ENCODE measurements at regions not wholly inside any gene's neighbourhood (a gene's known extent, or its start where the extent isn't known, plus 50 kb on each side); places are given as distances from the start of the nearest gene placed in this dataset.
"Not testable (repeated sequence)": the region's sequence is repeated elsewhere in the genome, so short reads cannot be mapped to it uniquely, and the experiment has no call there.

DNA sequence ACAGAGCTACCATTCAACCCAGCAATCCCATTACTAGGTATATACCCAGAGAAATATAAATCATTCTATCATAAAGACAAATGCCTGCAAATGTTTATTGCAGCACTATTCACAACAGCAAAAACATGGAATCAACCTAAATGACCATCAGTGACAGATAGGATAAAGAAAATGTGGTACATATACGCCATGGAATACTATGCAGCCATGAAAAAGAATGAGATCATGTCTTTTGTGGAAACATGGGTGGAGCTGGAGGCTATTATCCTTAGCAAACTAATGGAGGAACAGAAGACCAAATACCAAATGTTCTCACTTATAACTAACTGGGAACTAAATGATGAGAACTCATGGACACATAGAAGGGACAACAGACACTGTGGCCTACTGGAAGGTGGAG lies 318.9 kb downstream of the ZIC3 start:
- not testable (repeated sequence) for DNase-seq

DNA sequence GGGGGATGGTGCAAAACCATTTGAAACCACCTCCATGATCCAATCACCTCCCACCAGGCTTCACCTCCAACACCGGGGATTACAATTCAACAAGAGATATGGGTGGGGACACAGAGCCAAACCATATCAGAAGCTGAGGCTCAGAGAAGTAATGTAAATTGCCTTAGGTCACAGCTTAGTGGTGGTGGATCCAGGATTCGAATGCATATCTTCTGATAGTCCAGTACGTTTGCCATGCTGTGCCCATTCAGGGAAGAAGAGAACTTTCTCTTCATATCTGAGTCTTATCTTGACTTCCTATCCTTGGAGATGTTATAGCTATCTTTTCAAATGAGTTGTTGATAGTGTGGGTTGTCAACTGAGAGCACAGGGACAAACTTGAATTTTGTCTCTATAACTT lies 325.5 kb downstream of the ZIC3 start:
- no peak for DNase-seq

DNA sequence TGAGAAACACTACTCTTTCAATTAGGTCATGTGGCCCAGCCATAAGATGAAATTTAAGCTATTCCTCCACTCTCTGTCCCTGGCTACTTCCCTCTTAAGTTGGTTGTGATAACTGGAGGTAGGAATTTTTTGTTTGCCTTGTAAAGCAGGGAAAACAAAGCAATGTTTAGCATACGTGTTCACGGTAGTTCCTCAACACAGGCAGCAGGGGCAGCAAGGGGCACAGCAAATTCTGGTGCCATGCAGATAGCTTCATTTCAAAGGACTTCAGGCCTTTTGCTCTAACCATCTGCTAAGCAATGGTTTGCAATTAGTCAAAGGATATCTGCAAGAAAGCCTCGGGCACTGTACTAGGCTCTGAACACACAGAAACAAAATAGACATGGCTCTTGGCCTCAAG lies 330.2 kb downstream of the ZIC3 start:
- DNase-seq = no peak

DNA sequence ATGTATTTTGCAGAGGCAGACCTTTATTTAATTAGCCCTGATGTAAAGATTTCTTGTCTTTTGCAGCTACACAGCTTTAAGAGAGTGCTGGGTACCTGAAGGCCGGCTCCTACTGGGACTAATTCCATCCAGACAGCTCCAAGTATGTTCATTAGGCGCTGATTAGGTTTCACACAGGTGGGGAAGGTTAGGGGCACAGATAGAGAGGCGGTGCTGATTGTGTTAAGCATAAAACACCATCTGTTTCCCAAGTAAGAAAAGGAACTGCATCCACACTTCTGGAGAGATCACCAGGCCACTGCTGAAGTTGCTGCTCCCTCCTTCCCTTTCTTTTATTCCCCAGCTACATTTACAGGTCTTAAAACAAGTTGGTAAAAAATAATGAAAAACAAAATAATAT lies 349.5 kb downstream of the ZIC3 start:
- DNase-seq = no peak

DNA sequence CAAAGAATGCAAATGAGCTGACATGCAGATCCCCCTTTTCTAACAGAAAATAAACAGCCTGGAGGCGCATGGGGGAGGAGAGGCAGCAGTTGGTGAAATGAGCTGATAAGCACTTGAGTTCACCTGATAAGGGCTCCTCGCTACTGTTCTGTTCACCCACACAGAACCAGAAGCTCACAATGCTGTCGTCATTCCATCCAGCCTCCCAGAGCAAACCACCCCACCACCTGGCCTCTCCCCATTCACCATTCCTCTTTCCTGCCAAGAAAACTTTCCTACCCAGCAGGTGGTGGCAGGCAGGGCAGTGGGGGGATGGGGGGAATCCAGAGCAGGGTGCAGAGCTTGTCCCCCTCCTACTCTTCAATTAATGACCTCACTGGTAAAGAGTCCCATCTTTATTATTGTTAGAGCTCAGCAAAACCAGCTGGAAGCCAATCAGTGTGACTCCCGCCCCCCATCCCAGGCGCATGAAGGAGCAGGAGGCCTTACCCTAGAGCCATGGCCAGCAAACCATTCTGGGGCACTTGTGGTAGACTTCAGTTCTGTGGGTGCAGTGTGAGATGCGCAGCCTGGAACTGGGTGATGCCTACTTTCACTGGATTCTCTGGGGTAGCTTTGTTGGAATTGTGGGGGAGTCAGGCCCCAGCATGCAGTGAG lies 350.3 kb downstream of the ZIC3 start:
- DNase-seq = no peak

DNA sequence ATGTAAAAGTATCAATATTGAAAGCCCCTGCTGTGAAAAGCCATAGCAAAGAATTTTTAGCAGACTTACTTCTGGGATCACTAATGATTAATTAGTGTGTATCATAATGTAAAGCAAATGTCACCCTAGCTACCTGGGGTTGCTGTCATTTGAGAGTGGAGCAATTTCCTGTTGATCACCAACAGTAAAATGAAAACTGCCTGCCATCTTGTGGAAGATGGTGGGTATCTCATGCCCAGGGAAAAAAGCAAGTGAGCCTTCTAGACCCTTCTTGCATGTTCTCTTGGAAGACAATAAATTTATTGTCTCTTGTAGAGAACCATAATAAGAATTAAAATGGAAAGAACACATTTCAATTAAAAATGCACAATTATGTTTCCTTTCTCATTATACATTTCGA lies 360.2 kb downstream of the ZIC3 start:
- no peak for DNase-seq

DNA sequence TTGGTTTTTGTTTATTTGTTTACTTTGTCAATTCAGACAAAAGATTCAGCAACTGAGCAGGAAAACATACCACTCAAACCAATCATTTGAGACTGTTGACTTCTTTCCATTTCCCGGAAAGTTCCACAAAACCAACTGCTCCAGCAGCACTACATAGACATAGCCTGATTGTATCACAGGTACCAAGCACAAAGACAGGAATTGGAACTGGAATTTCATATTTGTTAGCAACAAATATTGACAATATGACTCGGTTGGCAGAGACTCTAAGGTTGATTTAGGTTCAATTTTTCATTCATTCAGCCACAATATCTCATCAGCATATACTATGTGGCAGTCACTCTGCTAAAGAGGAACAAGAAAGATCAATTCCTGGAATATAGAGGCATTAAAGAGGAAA lies 364.0 kb downstream of the ZIC3 start:
- DNase-seq = no peak

DNA sequence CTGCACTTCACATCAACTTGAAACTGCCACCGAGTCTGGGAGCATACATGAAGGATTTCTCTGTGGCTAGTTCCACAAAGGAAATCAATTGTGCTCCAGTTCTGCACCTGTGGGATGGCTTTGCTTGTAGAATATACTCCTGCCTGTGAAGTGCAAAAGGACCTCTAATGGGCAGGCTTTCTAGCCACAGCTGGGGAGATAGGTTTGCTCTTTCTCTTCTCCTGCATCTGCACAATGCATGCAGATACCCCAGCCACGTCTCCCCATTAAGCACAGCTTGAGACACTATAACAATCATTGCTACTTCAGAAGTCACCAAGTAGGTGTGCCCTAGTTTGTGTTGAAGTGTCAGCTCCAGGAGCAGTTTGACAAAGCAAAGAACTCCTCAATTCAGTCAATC lies 364.6 kb downstream of the ZIC3 start:
- no peak for DNase-seq

DNA sequence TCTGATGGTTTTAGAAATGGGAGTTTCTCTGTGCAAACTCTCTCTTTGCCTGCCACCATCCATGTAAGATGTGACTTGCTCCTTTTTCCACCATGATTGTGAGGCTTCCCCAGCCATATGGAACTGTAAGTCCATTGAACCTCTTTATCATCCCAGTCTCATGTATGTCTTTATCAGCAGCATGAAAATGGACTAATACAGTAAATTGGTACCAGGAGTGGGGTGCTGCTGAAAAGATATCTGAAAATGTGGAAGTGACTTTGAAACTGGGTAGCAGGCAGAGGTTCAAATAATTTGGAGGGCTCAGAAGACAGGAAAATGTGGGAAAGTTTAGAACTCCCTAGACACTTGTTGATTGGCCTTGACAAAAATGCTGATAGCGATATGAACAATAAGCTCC lies 368.3 kb downstream of the ZIC3 start:
- DNase-seq = not testable (repeated sequence)

DNA sequence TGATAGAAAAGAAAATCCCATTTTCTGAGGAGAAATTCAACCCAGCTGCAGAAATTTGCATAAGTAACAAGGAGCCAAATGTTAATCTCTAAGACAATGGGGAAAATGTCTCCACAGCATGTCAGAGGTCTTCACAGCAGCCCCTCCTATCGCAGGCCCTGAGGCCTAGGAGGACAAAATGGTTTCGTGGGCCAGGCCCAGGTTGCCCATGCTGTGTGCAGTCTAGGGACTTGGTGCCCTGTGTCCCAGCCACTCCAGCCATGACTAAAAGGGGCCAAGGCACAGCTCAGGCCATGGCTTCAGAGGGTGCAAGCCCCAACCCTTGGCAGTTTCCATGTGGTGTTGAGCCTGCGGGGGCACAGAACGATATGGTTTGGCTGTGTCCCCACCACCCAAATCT lies 369.0 kb downstream of the ZIC3 start:
- DNase-seq = not testable (repeated sequence)

DNA sequence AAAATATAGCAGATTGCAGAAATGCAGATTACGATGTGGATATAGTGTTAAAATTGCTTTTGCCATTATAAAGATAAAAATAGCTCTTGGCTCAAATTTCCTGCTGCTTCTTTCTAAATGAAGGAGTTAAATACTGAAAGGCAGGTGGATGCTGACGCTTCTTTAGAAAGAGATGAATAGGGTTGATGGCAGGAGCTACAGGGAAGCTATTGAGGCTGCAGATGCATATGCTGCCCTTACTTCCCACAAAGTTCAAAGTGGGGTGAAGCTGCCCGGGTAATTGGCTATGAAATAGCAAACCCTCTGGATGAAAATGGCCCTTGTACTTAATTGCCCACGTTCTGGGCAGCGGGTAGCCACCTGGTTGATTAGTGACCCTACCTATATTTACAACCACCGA lies 379.5 kb downstream of the ZIC3 start:
- no peak for DNase-seq

DNA sequence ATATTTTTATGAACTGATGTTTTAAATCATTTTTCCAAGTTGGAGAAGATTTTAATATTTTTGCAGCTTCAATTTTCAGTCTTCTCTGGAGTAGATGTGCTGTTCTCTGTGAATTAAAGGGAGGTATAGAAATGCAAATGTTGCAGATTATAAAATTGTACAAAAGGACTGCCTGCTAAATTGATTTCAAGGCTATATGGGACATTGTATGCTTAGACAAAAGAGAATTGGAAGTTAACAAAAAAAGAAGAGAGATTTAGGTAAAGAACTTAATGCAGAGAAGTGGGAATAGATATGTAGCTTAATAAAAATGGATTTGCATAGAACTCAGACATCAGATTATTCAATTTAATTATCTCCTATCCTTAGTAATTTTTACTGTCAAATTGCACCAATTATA lies 403.3 kb downstream of the ZIC3 start:
- DNase-seq = no peak

DNA sequence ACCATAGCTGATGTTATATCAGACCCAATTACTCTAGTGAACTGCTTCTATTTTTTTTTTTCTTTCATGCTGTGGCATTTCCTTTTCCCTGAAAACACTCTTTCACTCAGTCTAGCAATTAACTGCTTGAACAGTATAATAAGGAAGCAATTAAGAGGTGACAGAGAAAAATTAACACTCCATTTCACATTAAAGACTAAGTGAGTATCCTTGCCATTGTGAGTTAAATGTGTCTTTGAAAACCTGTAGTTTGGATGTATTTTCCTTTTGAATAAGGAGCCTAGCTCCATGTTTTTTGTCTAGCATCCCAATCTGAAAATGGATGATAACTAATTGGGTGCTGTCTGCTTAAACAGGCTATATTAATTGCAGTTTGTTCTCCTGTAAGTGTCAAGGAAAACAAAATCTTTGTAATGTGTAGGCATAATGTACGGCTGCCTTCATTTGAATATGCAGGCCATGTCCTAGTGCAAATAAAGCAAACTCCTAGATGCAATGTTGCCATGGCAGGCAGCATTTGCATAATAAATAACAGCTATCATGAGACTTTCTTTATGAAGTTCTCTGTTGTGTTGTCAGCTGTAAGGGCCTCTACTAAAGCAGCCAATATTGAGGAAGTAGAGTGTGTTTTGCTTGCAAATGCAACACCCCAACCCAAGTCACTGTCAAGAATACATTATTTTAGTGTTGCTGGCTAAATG lies 416.7 kb downstream of the ZIC3 start:
- DNase-seq = no peak

DNA sequence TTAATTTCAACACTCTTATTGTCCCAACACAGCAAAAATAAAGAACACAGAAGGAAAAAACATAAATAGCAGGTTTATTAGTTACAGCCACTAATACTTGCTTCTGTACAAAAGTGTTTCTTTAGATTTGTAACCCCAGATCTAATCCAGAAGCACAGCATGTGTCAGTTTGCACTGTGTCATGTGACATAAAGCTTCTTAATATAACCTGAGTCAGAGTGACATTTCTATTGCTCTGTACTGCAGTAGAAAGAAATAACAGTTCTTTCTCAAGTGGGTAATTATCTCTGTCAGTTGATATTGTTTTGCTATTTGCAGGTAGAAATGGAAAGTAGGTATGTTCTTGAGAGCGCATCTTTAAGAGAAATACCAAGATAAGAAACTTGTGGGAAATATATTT lies 422.5 kb downstream of the ZIC3 start:
- DNase-seq = no peak

DNA sequence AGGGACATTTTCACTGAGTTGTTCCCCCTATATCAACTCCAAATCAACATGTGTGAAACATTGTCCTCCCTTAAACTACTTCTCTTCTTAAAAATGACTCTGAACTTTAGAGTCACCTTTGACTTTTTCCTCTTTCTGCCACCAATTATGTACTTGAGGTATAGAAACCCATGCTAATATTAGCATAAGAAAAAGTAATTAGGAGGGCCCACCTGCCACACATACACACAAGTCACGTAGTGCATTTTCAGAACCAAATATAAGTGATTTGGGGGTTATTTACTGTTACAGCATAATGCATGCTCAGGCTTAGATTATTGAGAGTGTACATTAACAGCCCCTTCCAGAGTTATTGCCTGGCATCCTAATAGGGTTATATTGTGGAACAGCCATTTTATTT lies 432.7 kb downstream of the ZIC3 start:
- no peak for DNase-seq

DNA sequence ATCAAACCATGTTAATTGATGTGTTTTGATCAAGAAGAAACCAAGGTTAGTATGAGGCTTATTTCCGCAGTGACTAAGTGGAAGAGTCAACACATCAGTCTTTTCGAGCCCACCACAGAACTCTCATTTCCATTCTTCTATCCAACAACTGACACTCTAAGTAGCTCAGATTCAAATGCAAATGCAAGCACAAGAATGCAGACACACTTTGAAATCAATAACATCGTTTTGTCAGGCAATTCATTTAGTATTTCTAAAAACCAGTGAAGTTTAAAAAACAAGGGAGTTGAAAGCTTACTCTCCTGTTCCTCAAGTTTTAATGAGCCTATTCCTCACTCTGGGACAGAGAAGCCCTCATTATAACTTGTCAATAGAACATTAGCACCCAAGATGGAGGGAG lies 433.1 kb downstream of the ZIC3 start:
- no peak for DNase-seq

DNA sequence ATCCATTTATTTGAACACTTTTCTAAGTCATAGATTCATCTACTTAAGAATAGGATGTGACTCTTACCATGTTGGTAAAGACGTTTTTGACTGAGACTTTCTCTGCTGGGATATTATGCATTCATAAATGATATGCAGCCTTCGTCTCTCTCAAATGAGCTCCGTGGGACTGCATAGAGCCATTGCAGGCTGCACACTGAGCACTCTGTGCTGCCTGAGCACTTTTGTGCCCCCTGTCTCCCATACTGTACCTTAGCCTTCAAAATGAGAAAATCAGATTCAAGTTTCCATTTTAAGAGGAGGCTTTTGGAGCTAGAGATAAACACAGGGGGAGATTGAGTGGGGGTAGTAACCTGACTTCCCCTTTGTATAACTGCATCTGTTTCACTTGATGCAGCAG lies 433.6 kb downstream of the ZIC3 start:
- no peak for DNase-seq

DNA sequence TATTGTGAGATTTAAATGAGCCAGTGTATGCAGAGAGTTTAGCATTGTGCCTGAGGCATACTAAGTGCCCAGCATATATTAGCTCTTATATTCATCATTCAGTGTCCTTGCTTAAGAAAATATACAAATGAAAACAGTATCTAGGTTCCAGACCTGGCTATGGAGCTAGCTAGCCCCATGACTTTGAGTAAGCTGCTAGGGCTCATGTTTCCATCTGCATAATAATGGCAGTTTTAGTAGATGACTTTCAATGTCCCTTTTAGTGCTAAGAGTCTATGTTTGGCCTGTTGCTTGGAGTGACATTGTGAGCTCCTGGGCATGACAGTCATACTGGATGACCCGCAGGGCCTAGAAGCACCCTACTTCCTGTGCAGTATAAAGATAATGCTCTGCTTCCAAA lies 435.3 kb downstream of the ZIC3 start:
- DNase-seq = no peak

DNA sequence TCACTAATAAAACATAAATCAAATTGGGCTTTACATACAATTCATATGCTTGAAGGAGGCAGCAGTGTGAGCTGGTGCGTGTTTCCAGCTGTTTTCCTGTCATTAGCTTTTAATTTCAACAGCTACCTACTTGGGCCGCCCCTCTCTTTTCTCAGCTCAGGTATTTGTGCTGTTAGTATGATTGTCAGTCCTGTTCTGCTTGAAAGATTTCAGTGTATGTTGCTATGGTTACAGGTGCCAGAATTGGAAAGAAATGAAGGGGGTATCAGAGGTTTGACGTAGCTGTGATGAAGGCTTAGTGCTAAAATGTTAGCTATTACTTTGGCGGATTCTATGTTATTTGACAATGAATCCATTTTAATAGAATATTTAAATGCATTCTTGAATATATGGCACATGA lies 440.3 kb downstream of the ZIC3 start:
- DNase-seq = no peak

DNA sequence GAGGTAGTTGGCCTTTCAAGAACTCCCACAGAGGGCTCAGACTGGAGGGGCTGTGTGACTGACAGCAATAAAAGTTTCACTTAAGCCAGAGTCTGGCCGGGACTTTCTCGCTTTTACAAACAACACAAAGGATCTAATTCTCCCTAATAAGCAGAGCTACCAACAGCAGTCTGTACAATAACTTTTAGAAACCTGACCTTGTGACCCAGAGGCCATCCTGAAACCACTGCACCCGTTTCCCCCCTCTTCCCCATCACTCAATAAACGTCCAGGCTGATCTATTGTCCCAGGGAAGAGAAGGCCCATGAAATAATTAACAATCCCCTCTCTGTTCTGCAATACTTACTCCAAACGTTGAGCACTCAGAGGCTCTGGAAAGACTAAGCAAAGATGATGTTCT lies 442.4 kb downstream of the ZIC3 start:
- DNase-seq = no peak

DNA sequence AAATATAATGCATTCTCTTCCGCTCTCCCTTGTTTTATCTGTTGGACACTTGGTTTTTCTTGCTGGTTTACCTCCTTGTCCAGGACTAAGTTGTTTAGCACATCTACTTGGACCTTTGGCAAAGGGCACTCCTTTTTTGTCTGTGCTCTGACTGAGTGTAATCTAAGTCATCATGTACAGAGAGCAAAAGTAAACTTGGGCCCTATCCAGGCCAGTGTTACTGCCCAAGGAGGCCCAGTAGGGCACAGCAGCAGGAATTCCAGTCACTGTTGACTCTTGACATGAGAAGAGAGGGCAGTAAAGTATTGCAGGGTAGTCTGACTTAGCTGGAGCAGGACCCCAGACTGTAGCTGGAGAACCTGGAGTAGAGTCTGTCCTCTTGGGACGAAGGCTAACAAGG lies 445.5 kb downstream of the ZIC3 start:
- DNase-seq = no peak

DNA sequence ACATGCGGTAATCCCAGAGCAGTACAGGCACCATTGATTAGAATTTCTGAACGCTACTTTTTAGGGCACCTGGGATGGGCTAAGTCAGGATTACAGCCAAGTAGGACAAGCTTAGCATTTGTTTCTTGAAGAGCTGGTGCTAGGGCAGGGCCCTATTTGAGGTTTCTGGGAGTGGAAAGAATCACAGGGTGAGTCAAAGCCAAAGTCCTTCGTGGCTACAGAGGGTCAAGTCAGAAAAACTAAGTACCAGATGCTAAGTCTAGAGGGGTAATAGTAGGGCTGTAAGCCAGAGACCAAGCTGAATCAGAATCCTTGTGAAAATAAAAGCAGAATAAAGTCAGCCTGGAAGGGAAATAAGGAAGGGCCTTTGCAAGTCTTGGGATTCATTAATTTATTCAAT lies 448.6 kb downstream of the ZIC3 start:
- no peak for DNase-seq

DNA sequence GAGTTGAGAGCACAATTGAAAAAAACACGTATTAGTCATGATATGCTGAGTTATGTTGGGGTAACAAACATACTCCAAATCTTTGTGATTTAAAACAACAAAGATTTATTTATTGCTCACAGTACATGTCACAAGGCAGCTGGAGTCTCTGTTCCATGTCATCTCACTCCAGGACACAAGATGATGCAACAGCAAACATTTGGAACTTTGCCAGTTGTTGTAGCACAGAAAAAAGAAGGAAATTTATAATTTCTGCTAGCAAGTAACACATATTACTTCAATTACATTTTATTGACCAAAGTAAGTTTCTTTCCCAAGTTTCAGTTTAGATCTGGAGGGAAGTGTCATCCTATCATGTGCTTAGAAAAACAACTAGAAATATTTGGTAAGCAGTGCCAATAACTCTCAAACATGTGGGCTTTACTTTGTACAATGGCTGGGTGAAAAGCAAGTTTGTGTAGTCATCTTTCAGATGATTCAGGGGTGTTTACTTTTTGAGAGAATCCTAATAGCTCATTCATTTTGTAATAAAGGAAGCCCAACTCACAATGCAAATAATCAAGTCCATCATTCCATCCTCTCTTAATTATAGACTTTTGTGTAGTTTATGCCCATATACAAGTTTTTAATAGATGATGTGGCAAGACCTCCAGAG lies 452.3 kb downstream of the ZIC3 start:
- no peak for DNase-seq

DNA sequence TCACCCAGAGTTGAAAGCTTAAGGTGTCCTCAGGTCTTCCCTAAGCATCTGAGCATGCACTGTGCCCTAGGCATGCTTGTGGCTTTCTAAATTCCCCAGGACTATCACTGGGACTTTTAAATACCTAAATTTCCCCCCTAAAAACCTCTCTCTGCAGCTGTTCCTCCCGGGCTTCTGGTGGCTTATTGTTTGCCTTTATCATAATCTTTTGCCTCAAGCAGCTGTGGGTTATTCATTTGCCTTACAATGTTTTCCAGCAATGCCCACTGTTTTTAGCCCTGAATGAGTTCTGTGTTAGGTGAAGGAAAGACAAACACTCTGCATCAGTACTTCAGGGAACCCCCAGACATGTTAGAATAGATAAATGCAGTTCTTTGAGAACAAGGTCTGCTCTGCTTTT lies 455.0 kb downstream of the ZIC3 start:
- DNase-seq = no peak

DNA sequence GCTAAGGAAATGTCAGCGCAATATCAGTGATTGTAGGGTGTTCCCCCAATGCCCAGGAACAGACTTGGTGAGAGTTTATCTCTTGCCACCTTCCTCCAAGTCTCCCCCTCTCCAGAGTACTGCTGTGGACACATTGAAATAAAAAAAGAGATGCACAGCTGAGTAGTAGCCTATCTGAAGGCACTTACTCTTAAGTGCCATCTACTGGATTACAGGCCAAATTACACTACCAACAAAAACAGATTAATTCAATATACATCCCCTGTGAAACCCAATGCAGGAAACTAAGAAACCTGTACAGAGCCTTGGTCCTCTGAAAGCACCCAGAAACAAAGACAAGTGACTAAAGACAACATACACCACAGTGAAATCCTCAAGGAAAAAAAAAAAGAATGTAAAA lies 460.3 kb downstream of the ZIC3 start:
- no peak for DNase-seq

All from EL (cell line).